IMR-90 (cell line): ENCODE measurements at regions not wholly inside any gene's neighbourhood (a gene's known extent, or its start where the extent isn't known, plus 50 kb on each side); places are given as distances from the start of the nearest gene placed in this dataset.

Experiments
- CEBPB ChIP-seq: IDR thresholded peaks from 2 replicates; pipeline ENCODE4 v1.6.1; 2012; ENCODE audit warnings: low read depth, low read length, improper control_type of control experiment
- CHD1 ChIP-seq: IDR thresholded peaks from 2 replicates; pipeline ENCODE4 v1.6.1; 2012; ENCODE audit warnings: low read depth, low read length, improper control_type of control experiment
- MAFK ChIP-seq: IDR thresholded peaks from 2 replicates; pipeline ENCODE4 v1.6.1; 2012; ENCODE audit warnings: low read depth, low read length, improper control_type of control experiment
- POLR2A ChIP-seq: IDR thresholded peaks from 2 replicates; pipeline ENCODE4 v1.6.1; 2012; ENCODE audit warnings: mild to moderate bottlenecking, low read depth, low read length
- RAD21 ChIP-seq: IDR thresholded peaks from 2 replicates; pipeline ENCODE4 v1.6.1; 2012; ENCODE audit warnings: low read length, improper control_type of control experiment
- RCOR1 ChIP-seq: IDR thresholded peaks from 2 replicates; pipeline ENCODE4 v1.6.1; 2012; ENCODE audit warnings: mild to moderate bottlenecking, low read length, improper control_type of control experiment; ENCODE audit not compliant: insufficient replicate concordance
- RFX5 ChIP-seq: IDR thresholded peaks from 2 replicates; pipeline ENCODE4 v1.8.0; 2012; ENCODE audit warnings: low read depth, mild to moderate bottlenecking, low read length, moderate library complexity
- SMC3 ChIP-seq: fragments of 150-350 bp; IDR thresholded peaks from 2 replicates; pipeline ENCODE4 v1.6.1; 2016; ENCODE audit warnings: low read depth, mild to moderate bottlenecking, antibody characterized with exemption, low read length, moderate library complexity
- TF ChIP-seq, protein P1 (sequence below): conservative IDR thresholded peaks from 2 replicates; pipeline ENCODE4 v1.5.1; 2012; ENCODE audit warnings: mild to moderate bottlenecking, low read depth, low read length, improper control_type of control experiment
- TF ChIP-seq, protein P2 (sequence below): fragments of 150-350 bp; IDR thresholded peaks from 2 replicates; pipeline ENCODE4 v1.6.1; 2017; ENCODE audit warnings: mild to moderate bottlenecking, antibody characterized with exemption, low read length, low read depth

DNA sequence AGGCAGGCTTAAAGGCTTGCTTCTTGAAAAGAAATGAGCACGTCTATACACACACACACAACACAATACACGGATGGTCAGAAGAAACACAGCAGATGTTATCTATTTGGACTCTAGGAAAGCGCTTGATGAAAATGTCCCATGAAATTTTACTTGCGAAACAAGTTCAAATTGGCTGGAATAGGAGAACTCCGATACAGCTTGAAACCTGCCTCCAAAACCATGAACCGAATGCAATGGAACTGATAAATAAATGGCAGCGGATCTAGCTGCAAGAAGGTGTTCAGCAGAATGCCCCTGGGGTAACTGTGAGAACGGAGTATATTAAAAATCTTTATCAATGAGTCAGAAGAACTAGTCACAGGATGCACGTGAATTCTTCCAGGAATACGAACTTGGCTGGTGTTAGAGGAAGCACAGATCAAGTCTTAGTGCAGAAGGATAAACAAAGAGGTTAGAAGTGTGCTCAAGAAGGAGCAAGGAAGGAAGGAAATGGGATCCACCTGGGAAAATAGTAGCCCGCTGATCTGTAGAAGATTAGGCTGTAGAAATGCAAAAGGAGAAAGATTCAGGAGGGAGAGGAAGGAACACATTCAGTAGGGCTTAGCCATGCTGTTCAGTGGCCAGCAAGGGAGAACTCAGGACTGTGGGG lies 142.0 kb upstream of the PRKCQ start:
- TF ChIP-seq, protein P1, sequence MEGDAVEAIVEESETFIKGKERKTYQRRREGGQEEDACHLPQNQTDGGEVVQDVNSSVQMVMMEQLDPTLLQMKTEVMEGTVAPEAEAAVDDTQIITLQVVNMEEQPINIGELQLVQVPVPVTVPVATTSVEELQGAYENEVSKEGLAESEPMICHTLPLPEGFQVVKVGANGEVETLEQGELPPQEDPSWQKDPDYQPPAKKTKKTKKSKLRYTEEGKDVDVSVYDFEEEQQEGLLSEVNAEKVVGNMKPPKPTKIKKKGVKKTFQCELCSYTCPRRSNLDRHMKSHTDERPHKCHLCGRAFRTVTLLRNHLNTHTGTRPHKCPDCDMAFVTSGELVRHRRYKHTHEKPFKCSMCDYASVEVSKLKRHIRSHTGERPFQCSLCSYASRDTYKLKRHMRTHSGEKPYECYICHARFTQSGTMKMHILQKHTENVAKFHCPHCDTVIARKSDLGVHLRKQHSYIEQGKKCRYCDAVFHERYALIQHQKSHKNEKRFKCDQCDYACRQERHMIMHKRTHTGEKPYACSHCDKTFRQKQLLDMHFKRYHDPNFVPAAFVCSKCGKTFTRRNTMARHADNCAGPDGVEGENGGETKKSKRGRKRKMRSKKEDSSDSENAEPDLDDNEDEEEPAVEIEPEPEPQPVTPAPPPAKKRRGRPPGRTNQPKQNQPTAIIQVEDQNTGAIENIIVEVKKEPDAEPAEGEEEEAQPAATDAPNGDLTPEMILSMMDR = no peak
- TF ChIP-seq RAD21 (no peak), MAFK (no peak), POLR2A (no peak), SMC3 (no peak), CHD1 (no peak), RFX5 (no peak), CEBPB (no peak), RCOR1 (no peak)
- TF ChIP-seq, protein P2, sequence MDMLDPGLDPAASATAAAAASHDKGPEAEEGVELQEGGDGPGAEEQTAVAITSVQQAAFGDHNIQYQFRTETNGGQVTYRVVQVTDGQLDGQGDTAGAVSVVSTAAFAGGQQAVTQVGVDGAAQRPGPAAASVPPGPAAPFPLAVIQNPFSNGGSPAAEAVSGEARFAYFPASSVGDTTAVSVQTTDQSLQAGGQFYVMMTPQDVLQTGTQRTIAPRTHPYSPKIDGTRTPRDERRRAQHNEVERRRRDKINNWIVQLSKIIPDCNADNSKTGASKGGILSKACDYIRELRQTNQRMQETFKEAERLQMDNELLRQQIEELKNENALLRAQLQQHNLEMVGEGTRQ = no peak
